ENCODE measurements at regions not wholly inside any gene's neighbourhood (a gene's known extent, or its start where the extent isn't known, plus 50 kb on each side); places are given as distances from the start of the nearest gene placed in this dataset.

DNA sequence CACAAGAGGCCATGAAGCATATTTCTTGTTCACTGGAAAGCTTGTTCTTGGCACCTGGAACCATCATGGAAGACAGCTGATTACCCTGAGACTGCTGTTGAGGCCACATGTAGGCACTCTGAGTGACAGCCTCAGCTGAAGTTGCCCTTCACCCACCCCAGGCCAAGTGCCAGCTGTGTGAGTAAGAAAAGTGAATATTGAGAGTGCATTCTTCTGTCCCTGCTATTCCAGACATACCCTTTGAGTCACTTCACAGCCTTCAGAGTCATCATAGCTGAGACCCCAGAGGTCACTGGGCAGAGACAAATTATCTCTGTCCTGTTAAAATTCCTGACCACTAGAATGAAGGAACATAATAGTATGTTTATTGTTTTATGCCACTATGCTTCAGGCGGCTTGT lies 79.6 kb downstream of the NFKBIZ start:
- TF ChIP-seq, protein P1, sequence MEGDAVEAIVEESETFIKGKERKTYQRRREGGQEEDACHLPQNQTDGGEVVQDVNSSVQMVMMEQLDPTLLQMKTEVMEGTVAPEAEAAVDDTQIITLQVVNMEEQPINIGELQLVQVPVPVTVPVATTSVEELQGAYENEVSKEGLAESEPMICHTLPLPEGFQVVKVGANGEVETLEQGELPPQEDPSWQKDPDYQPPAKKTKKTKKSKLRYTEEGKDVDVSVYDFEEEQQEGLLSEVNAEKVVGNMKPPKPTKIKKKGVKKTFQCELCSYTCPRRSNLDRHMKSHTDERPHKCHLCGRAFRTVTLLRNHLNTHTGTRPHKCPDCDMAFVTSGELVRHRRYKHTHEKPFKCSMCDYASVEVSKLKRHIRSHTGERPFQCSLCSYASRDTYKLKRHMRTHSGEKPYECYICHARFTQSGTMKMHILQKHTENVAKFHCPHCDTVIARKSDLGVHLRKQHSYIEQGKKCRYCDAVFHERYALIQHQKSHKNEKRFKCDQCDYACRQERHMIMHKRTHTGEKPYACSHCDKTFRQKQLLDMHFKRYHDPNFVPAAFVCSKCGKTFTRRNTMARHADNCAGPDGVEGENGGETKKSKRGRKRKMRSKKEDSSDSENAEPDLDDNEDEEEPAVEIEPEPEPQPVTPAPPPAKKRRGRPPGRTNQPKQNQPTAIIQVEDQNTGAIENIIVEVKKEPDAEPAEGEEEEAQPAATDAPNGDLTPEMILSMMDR (IDR thresholded peaks at IDR 0.05; ENCODE audit: insufficient read depth, low read depth, low read length) = no peak
- no peak overlapping the region for H3K4me3 ChIP-seq (ENCODE audit: low read depth, low read length)
- DNase-seq (ENCODE audit: low read depth) = no peak
- H3K27me3 ChIP-seq (ENCODE audit: control insufficient read depth, insufficient read depth, low read length) = no peaks in the 10 kb centered on the region
- CTCF ChIA-PET = interaction anchor here (1.3 to 1.9 kb wide), 2 partner anchors 296 to 300 kb away, joined by 3 to 6 read pairs; no protein-coding TSS in a partner anchor
- no peaks in the 10 kb centered on the region for H3K36me3 ChIP-seq (ENCODE audit: control insufficient read depth, insufficient read depth, low read length)
- POLR2A ChIA-PET = no interaction called here

DNA sequence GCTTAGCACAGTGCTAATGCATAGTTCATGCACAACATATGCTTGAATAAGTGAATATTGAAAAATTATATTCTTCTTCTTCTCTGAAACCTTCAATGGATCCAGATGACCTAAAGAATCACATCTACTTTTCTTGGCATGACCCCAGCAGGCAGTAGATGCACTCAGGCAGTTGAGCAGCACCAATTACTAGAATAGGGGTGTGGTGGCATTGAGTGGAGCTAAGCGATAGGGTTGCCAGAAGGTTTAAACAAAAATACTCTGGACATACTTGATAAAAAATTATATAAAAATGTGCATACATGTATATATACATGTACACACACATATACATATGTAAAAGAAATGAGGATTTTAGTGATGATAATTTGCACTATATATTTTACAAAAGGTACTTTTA lies 81.8 kb downstream of the NFKBIZ start:
- TF ChIP-seq, protein P1 (IDR thresholded peaks at IDR 0.05; ENCODE audit: insufficient read depth, low read depth, low read length) = no peak
- ChIA-PET POLR2A (no interaction called here), CTCF (interaction anchor here (1.3 kb wide), 1 partner anchor 294 kb away, joined by 3 read pairs; no protein-coding TSS in a partner anchor)
- DNase-seq (ENCODE audit: low read depth) = no peak
- no peaks in the 10 kb centered on the region for H3K36me3 ChIP-seq (ENCODE audit: control insufficient read depth, insufficient read depth, low read length)
- H3K27me3 ChIP-seq (ENCODE audit: control insufficient read depth, insufficient read depth, low read length) = no peaks in the 10 kb centered on the region
- H3K4me3 ChIP-seq (ENCODE audit: low read depth, low read length) = no peak overlapping the region

- DNase-seq (ENCODE audit: low read depth) = no peak
- POLR2A ChIA-PET = interaction anchor here (0.6 to 1.0 kb wide), 2 partner anchors 82 to 247 kb away, joined by 3 read pairs; no protein-coding TSS in a partner anchor
- CTCF ChIA-PET = interaction anchor here (0.7 to 1.7 kb wide), 4 partner anchors 8 to 297 kb away, joined by 3 to 5 read pairs (median 4); no protein-coding TSS in a partner anchor
- no peaks in the 10 kb centered on the region for H3K27me3 ChIP-seq (ENCODE audit: control insufficient read depth, insufficient read depth, low read length)
- TF ChIP-seq, protein P1 (IDR thresholded peaks at IDR 0.05; ENCODE audit: insufficient read depth, low read depth, low read length) = no peak
- no peak overlapping the region for H3K4me3 ChIP-seq (ENCODE audit: low read depth, low read length)
- no peaks in the 10 kb centered on the region for H3K36me3 ChIP-seq (ENCODE audit: control insufficient read depth, insufficient read depth, low read length)
Observed at GRCh38 chr3:101932326-101933068, 83.2 kb downstream of the NFKBIZ start.

GRCh38 chr3:101936419-101937356 lies 87.4 kb downstream of the NFKBIZ start:
- DNase-seq (ENCODE audit: low read depth) = peak; percentile 63
- TF ChIP-seq, protein P1 (IDR thresholded peaks at IDR 0.05; ENCODE audit: insufficient read depth, low read depth, low read length) = no peak
- POLR2A ChIA-PET = interaction anchor here (0.6 to 0.8 kb wide), 3 partner anchors 55 to 362 kb away, joined by 3 to 7 read pairs (median 3); no protein-coding TSS in a partner anchor
- Histone ChIP-seq H3K27me3 (ENCODE audit: control insufficient read depth, insufficient read depth, low read length) (no peaks in the 10 kb centered on the region), H3K36me3 (ENCODE audit: control insufficient read depth, insufficient read depth, low read length) (no peaks in the 10 kb centered on the region), H3K4me3 (ENCODE audit: low read depth, low read length) (no peak overlapping the region)
- CTCF ChIA-PET = interaction anchor here (0.8 to 1.1 kb wide), 3 partner anchors 7 to 288 kb away, joined by 3 read pairs; no protein-coding TSS in a partner anchor

All from BJ (cell line).